GM13976 (cell line): ENCODE measurements at regions not wholly inside any gene's neighbourhood (a gene's known extent, or its start where the extent isn't known, plus 50 kb on each side); places are given as distances from the start of the nearest gene placed in this dataset.
"Not testable (repeated sequence)": the region's sequence is repeated elsewhere in the genome, so short reads cannot be mapped to it uniquely, and the experiment has no call there.

Source experiments
- DNase-seq: peaks from one replicate; pipeline ENCODE4 v3.0.0; 2012; ENCODE audit warnings: low spot score
- in situ Hi-C: fragments of 300-500 bp; cut with MboI; formaldehyde crosslinking; loops from one replicate; pipeline ENCODE4 v1.12.0; 2022; ENCODE audit warnings: low sequenced_read_pairs, mixed read lengths, inconsistent platforms; ENCODE audit not compliant: unreplicated experiment
- TF ChIP-seq, protein P1 (sequence below): IDR thresholded peaks from 2 replicates; pipeline ENCODE4 v1.5.1; 2012; ENCODE audit warnings: borderline replicate concordance, mild to moderate bottlenecking; ENCODE audit not compliant: insufficient read depth; ENCODE audit errors: extremely low read depth, missing control alignments, control extremely low read depth

DNA sequence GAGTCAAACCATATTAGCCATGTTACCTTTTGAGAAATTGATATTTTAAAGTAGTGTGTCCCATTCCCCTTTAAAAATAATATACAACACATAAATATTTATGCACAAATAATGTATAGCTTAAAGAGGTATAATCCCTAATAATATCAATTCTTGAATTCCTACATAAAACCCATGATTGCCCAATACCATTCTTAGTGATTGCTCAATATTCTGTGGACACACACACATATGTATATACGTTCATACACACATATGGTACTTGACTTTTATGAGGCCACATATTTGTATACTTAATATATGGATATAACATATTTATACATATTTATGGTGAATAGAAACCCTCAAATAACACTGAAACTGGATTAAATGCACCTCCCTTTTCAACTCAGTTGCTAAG is 367.4 kb downstream of the ZBBX start:
- TF ChIP-seq, protein P1, sequence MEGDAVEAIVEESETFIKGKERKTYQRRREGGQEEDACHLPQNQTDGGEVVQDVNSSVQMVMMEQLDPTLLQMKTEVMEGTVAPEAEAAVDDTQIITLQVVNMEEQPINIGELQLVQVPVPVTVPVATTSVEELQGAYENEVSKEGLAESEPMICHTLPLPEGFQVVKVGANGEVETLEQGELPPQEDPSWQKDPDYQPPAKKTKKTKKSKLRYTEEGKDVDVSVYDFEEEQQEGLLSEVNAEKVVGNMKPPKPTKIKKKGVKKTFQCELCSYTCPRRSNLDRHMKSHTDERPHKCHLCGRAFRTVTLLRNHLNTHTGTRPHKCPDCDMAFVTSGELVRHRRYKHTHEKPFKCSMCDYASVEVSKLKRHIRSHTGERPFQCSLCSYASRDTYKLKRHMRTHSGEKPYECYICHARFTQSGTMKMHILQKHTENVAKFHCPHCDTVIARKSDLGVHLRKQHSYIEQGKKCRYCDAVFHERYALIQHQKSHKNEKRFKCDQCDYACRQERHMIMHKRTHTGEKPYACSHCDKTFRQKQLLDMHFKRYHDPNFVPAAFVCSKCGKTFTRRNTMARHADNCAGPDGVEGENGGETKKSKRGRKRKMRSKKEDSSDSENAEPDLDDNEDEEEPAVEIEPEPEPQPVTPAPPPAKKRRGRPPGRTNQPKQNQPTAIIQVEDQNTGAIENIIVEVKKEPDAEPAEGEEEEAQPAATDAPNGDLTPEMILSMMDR, result no peak
- no peak for DNase-seq
- in situ Hi-C loops, result no loop called here

DNA sequence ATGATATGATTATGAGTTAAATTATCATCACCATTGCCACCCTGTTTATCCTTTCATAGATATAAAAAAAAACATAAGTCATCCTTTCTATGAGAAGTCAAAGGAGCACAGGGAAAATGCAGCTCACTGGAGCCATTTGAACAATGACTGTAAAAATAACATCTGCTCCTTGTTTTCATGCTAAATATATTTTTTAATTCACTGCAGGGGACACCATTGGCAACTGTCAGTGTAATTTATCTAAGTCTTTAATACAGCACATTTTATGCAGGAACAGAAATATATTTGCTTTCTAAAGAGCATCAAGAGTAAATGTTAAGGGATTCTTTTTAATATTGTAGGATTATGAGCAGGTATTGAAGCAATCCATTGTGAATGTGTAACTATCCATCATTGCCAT is 371.3 kb downstream of the ZBBX start:
- in situ Hi-C loops, result no loop called here
- DNase-seq, result no peak
- TF ChIP-seq, protein P1, result no peak

DNA sequence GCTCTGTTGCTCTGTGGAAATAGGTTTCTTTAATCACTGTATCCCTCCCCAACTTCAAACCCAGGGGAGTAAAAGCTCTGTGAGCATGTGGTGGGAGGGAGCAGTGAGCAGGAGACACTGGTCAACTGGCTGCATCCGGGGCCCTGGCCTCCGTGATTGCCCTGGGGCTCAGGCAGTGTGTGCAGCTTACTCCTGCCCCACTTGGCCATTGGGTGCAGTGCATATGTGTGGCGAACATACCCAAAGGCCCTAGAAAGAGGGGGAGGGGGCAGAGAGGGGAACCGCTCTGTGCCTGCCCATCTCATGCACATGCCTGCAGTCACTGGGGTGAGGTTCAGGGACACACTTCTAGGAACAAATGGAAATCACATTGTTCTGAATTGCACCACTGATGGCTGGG is 378.7 kb downstream of the ZBBX start:
- no peak for DNase-seq
- TF ChIP-seq, protein P1, result no peak

DNA sequence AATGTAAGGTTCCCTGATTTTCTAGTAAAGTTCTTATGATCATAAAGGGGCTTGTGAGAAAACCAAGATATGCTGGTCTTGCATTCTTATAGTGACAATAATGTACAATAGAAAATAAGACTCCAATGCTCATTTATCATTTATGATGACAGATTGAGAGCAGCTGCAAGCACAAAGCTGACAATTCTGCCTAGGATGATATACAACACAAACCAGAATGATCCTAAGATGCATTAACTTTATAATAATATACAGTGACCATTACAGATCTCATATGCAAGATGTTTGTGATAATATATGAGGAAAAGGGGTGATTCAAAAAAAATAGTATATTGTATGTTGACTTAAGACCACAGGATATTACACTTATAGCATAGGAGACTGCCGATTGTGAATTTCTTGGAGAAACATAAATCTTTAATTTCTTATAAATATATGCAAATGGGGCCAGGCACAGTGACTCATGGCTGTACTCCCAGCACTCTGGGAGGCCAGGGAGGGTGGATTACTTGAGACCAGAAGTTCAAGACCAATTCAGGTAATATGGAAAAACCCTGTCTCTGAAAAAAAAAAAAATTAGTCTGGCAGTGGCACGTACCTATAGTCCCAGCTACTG is 387.0 kb downstream of the ZBBX start:
- TF ChIP-seq, protein P1, result no peak
- no peak for DNase-seq
- in situ Hi-C loops, result no loop called here

More for the DNA sequence above, 378.7 kb downstream of the ZBBX start:
- in situ Hi-C loops, result no loop called here

DNA sequence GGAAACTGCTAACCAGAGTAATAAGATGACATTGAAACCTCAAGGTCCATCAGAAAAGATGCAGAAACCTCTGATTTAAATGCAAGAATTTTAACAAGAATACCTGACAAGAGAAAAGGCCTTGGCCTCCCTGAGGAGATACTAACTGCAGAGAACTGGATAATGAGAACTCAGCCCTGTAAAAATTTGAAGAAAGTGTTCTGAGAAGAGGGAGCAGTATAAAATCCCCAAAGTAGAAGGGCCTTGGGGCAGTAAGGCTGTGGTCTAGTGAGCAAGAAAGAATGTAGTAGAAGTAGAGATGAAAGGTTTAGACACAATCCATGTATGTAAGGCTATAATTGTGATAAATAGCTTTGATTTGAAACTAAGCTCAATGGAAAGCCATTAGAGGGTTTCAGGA is 394.1 kb downstream of the ZBBX start:
- no peak for DNase-seq
- TF ChIP-seq, protein P1, result no peak
- in situ Hi-C loops, result no loop called here

DNA sequence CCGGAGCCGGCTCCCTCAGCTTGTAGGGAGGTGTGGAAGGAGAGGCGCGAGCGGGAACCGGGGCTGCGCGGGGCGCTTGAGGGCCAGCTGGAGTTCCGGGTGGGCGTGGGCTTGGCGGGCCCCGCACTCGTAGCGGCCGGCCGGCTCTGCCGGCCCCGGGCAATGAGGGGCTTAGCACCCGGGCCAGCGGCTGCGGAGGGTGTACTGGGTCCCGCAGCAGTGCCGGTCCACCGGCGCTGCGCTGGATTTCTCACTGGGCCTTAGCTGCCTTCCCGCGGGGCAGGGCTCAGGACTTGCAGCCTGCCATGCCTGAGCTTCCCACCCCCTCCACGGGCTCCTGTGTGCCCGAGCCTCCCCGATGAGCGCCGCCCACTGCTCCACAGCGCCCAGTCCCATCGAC is 404.3 kb downstream of the ZBBX start:
- DNase-seq, in situ Hi-C loops: not testable (repeated sequence)

DNA sequence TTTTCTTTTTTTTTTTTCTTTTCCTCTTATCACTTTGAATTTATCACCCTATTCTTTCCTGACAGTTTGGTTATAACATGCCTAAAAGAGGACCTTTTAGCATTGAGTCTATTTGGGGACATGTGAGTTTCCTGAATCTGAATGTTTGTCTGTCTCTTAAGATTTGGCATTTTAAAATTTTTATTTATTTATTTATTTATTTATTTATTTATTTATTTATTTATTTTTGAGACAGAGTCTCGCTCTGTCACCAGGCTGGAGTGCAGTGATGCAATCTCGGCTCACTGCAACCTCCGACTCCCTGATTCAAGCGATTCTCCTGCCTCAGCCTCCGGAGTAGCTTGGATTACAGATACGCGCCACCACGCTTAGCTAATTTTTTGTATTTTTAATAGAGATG is 412.4 kb downstream of the ZBBX start:
- DNase-seq, in situ Hi-C loops: not testable (repeated sequence)

DNA sequence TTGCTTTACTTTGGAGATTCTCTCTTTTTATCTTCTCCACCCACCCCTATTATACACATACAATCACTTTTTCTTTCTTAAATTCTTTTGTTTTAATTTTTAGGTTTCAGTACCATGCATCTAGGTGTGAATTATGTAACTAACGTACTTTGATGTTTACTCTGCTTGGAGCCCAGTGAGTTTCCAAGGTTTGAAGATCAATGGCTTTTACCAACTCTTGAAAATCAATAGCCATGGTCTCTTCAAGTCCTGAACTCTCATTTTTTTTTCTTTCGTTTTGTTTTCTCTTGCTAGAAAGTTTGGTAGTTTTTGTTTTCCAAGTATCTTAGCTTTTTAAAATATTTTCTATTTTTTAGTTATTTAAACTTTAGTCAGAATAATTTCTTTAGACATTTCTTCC is 417.2 kb downstream of the ZBBX start:
- in situ Hi-C loops, result no loop called here
- TF ChIP-seq, protein P1, result no peak
- DNase-seq, result no peak
